ENCODE measurements at regions not wholly inside any gene's neighbourhood (a gene's known extent, or its start where the extent isn't known, plus 50 kb on each side); places are given as distances from the start of the nearest gene placed in this dataset.

DNA sequence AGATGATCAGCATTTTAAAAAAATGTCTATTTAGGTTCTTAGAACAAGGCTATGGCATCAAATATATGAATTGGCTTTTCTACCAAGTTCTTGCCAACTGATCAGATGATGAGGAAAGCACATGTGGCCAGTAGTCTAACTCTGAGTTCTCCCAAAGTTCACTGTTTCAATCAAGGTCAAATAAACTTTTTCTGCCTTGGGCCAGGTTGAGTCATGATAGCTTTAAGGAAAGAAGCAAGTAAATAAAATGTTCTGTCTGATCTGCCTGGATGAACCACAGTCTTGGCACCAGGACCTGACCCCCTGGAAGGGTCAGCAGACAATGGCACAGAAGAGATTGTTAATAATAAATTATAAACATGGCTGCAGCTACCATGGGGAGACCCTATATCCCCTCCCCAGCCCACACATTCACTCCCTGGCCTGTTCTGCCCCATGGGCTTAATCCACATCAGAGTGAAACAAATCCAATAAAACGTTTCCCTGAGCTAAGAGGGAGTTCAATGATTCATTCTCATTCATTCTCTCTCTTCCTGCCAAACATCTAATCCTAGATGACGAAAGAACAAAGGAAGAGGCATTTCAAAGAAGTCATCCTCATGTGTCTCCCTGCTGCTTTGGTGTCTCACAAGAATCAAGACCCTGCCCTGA, 661.6 kb downstream of the DHX35 start:
- TF ChIP-seq, protein P1, sequence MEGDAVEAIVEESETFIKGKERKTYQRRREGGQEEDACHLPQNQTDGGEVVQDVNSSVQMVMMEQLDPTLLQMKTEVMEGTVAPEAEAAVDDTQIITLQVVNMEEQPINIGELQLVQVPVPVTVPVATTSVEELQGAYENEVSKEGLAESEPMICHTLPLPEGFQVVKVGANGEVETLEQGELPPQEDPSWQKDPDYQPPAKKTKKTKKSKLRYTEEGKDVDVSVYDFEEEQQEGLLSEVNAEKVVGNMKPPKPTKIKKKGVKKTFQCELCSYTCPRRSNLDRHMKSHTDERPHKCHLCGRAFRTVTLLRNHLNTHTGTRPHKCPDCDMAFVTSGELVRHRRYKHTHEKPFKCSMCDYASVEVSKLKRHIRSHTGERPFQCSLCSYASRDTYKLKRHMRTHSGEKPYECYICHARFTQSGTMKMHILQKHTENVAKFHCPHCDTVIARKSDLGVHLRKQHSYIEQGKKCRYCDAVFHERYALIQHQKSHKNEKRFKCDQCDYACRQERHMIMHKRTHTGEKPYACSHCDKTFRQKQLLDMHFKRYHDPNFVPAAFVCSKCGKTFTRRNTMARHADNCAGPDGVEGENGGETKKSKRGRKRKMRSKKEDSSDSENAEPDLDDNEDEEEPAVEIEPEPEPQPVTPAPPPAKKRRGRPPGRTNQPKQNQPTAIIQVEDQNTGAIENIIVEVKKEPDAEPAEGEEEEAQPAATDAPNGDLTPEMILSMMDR (IDR thresholded peaks at IDR 0.05; ENCODE audit: insufficient read depth, low read length, poor library complexity, severe bottlenecking), result no peak
- no peak for TF ChIP-seq EZH2phosphoT487 (conservative IDR thresholded peaks at IDR 0.05; ENCODE audit: low read length)
- H3F3A ChIP-seq (ENCODE audit: insufficient read depth), result no peaks in the 10 kb centered on the region
- H3K27ac ChIP-seq (ENCODE audit: low read depth, low read length), result no peak overlapping the region
- no peak overlapping the region for H3K4me3 ChIP-seq (ENCODE audit: insufficient read depth, low read length, poor library complexity, severe bottlenecking)
- no peaks in the 10 kb centered on the region for H4K20me1 ChIP-seq (ENCODE audit: low read depth, low read length)
- no peaks in the 10 kb centered on the region for H3K9me2 ChIP-seq (replicated peaks; ENCODE audit: insufficient read depth, low read length)
- no peak overlapping the region for H3K4me2 ChIP-seq (ENCODE audit: low read depth, low read length, poor library complexity, severe bottlenecking)
- H3K9ac ChIP-seq (ENCODE audit: low read length), result no peak overlapping the region
- no peaks in the 10 kb centered on the region for H3K79me2 ChIP-seq (ENCODE audit: insufficient read depth, low read length)
- H2AFZ ChIP-seq (ENCODE audit: low read depth, low read length, severe bottlenecking), result no peak overlapping the region
- H3K36me3 ChIP-seq (ENCODE audit: low read length), result no peaks in the 10 kb centered on the region
- no peaks in the 10 kb centered on the region for H3K27me3 ChIP-seq (ENCODE audit: low read length)
- no peaks in the 10 kb centered on the region for H3K9me3 ChIP-seq (ENCODE audit: insufficient read depth, low read length)

DNA sequence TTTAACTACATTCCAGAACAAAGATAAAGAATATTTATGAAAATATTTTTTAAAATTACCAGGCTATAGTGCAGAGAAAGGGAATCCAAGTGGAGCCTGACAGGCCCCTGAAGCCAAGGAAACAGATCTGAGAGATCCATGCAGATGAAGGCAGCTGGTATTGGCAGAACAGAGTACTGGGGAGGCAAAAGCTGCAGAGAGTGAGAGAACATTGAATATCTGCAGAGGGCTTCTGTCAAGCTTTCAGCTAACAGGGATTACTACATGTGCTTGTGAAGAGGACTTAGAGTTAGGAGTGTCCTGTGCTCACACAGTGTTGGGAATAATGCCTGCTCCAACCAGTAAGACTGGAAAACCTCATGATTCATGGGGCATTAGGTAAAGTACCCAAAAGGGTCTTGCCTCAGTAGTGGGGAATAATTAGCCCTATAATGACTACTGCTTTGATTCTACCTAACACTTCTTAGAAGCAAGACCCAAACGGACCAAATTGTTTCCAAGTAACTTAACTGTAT, 657.2 kb downstream of the DHX35 start:
- H3K79me2 ChIP-seq (ENCODE audit: insufficient read depth, low read length), result no peaks in the 10 kb centered on the region
- no peaks in the 10 kb centered on the region for H3F3A ChIP-seq (ENCODE audit: insufficient read depth)
- H4K20me1 ChIP-seq (ENCODE audit: low read depth, low read length), result no peaks in the 10 kb centered on the region
- no peak overlapping the region for H3K4me3 ChIP-seq (ENCODE audit: insufficient read depth, low read length, poor library complexity, severe bottlenecking)
- H3K9me3 ChIP-seq (ENCODE audit: insufficient read depth, low read length), result no peaks in the 10 kb centered on the region
- no peak overlapping the region for H3K4me2 ChIP-seq (ENCODE audit: low read depth, low read length, poor library complexity, severe bottlenecking)
- H3K27me3 ChIP-seq (ENCODE audit: low read length), result no peaks in the 10 kb centered on the region
- no peaks in the 10 kb centered on the region for H3K9me2 ChIP-seq (replicated peaks; ENCODE audit: insufficient read depth, low read length)
- no peak overlapping the region for H3K27ac ChIP-seq (ENCODE audit: low read depth, low read length)
- no peak overlapping the region for H3K9ac ChIP-seq (ENCODE audit: low read length)
- no peaks in the 10 kb centered on the region for H3K36me3 ChIP-seq (ENCODE audit: low read length)
- no peak for TF ChIP-seq EZH2phosphoT487 (conservative IDR thresholded peaks at IDR 0.05; ENCODE audit: low read length)
- TF ChIP-seq, protein P1 (IDR thresholded peaks at IDR 0.05; ENCODE audit: insufficient read depth, low read length, poor library complexity, severe bottlenecking), result no peak
- H2AFZ ChIP-seq (ENCODE audit: low read depth, low read length, severe bottlenecking), result no peak overlapping the region

DNA sequence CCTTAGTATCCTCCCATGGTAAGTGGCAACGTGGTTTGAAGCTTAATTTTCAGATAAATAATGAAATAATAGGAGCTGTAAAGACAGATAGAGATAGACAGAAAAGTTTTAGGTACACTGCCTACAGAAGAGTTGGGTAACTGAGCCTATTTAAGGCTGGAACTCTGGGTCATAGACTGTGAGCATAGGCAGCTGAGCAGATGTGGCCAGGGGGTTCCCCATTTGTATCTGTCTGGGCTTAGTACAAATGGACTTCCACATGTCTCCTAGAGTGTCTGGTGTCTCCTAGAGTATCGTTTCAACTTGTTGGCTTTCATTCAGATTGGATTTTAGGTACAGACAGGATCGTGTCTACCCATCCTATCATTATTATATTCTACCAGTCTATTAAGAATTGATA, 649.8 kb downstream of the DHX35 start:
- H3K27ac ChIP-seq (ENCODE audit: low read depth, low read length), result no peak overlapping the region
- no peak overlapping the region for H3K4me2 ChIP-seq (ENCODE audit: low read depth, low read length, poor library complexity, severe bottlenecking)
- H2AFZ ChIP-seq (ENCODE audit: low read depth, low read length, severe bottlenecking), result no peak overlapping the region
- no peaks in the 10 kb centered on the region for H4K20me1 ChIP-seq (ENCODE audit: low read depth, low read length)
- no peaks in the 10 kb centered on the region for H3F3A ChIP-seq (ENCODE audit: insufficient read depth)
- H3K4me3 ChIP-seq (ENCODE audit: insufficient read depth, low read length, poor library complexity, severe bottlenecking), result no peak overlapping the region
- no peaks in the 10 kb centered on the region for H3K79me2 ChIP-seq (ENCODE audit: insufficient read depth, low read length)
- H3K27me3 ChIP-seq (ENCODE audit: low read length), result no peaks in the 10 kb centered on the region
- H3K9ac ChIP-seq (ENCODE audit: low read length), result no peak overlapping the region
- peaks cover 5% of the 10 kb centered on the region; the same call in 1 of the 2 replicates for H3K9me3 ChIP-seq (ENCODE audit: insufficient read depth, low read length)
- no peaks in the 10 kb centered on the region for H3K36me3 ChIP-seq (ENCODE audit: low read length)
- H3K9me2 ChIP-seq (replicated peaks; ENCODE audit: insufficient read depth, low read length), result no peaks in the 10 kb centered on the region
- TF ChIP-seq, protein P1 (IDR thresholded peaks at IDR 0.05; ENCODE audit: insufficient read depth, low read length, poor library complexity, severe bottlenecking), result no peak
- no peak for TF ChIP-seq EZH2phosphoT487 (conservative IDR thresholded peaks at IDR 0.05; ENCODE audit: low read length)

Measured in SU-DHL-6 (cell line).